ENCODE measurements at regions not wholly inside any gene's neighbourhood (a gene's known extent, or its start where the extent isn't known, plus 50 kb on each side); places are given as distances from the start of the nearest gene placed in this dataset.
"Not testable (repeated sequence)": the region's sequence is repeated elsewhere in the genome, so short reads cannot be mapped to it uniquely, and the experiment has no call there.

- ATAC-seq = no peak
- intact Hi-C loops (cut with micrococcal nuclease; ENCODE audit: unreplicated experiment) (no loop called here), in situ Hi-C loops (cut with HindIII; ENCODE audit: low pct_unique_long_range_greater_than_20kb, low sequenced_read_pairs) (no loop called here)
- no peak overlapping the region for H3K27ac ChIP-seq (ENCODE audit: low read length)
- no peak overlapping the region for H3K4me3 ChIP-seq (ENCODE audit: low read depth in 2 of 2, low read length in 2 of 2)
- ChIA-PET CTCF (interaction anchor here (0.6 kb wide), 1 partner anchor 926 kb away, joined by 6 read pairs; no protein-coding TSS in a partner anchor), POLR2A (no interaction called here)
- H3K4me1 ChIP-seq (ENCODE audit: control insufficient read depth, insufficient read depth, low read length) = no peaks in the 10 kb centered on the region
- TF ChIP-seq, protein P1, sequence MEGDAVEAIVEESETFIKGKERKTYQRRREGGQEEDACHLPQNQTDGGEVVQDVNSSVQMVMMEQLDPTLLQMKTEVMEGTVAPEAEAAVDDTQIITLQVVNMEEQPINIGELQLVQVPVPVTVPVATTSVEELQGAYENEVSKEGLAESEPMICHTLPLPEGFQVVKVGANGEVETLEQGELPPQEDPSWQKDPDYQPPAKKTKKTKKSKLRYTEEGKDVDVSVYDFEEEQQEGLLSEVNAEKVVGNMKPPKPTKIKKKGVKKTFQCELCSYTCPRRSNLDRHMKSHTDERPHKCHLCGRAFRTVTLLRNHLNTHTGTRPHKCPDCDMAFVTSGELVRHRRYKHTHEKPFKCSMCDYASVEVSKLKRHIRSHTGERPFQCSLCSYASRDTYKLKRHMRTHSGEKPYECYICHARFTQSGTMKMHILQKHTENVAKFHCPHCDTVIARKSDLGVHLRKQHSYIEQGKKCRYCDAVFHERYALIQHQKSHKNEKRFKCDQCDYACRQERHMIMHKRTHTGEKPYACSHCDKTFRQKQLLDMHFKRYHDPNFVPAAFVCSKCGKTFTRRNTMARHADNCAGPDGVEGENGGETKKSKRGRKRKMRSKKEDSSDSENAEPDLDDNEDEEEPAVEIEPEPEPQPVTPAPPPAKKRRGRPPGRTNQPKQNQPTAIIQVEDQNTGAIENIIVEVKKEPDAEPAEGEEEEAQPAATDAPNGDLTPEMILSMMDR (IDR thresholded peaks at IDR 0.05) = no peak
- TF ChIP-seq SIN3A (IDR thresholded peaks at IDR 0.05; ENCODE audit: borderline replicate concordance, insufficient read depth, low read depth, low read length) (no peak), TCF7L2 (IDR thresholded peaks at IDR 0.05; ENCODE audit: low read depth, low read length) (no peak), REST (IDR thresholded peaks at IDR 0.05; ENCODE audit: insufficient read depth in 1 of 2, low read depth in 2 of 2, low read length in 1 of 2) (no peak), POLR2AphosphoS5 (IDR thresholded peaks at IDR 0.05; ENCODE audit: low read depth, low read length) (no peak)
- no peaks in the 10 kb centered on the region for H3K27me3 ChIP-seq (ENCODE audit: control insufficient read depth, insufficient read depth, low read length)
- H3K9me3 ChIP-seq (ENCODE audit: control insufficient read depth, insufficient read depth, low read depth, low read length) = no peaks in the 10 kb centered on the region
- BruUV-seq (replicated peaks) = no TSS peak
- no peaks in the 10 kb centered on the region for H3K36me3 ChIP-seq (ENCODE audit: control insufficient read depth, insufficient read depth, low read length)
- DNase-seq (ENCODE audit: low read depth, low spot score) = no peak
Measured at GRCh38 chr10:108957681-108958080, 965.6 kb downstream of the XPNPEP1 start.

GRCh38 chr10:108956149-108956548, 967.2 kb downstream of the XPNPEP1 start:
- no peak for TF ChIP-seq POLR2AphosphoS5 (IDR thresholded peaks at IDR 0.05; ENCODE audit: low read depth, low read length)
- TF ChIP-seq, protein P1 (IDR thresholded peaks at IDR 0.05) = no peak
- no peak for TF ChIP-seq TCF7L2 (IDR thresholded peaks at IDR 0.05; ENCODE audit: low read depth, low read length)
- TF ChIP-seq REST (IDR thresholded peaks at IDR 0.05; ENCODE audit: insufficient read depth in 1 of 2, low read depth in 2 of 2, low read length in 1 of 2) = no peak
- no TSS peak for BruUV-seq (replicated peaks)
- H3K27ac ChIP-seq (ENCODE audit: low read length) = no peak overlapping the region
- no peaks in the 10 kb centered on the region for H3K36me3 ChIP-seq (ENCODE audit: control insufficient read depth, insufficient read depth, low read length)
- intact Hi-C loops (cut with micrococcal nuclease; ENCODE audit: unreplicated experiment) (no loop called here), in situ Hi-C loops (cut with HindIII; ENCODE audit: low pct_unique_long_range_greater_than_20kb, low sequenced_read_pairs) (no loop called here)
- CTCF ChIA-PET = no interaction called here
- ATAC-seq (no peak), DNase-seq (ENCODE audit: low read depth, low spot score) (no peak)
- POLR2A ChIA-PET = no interaction called here
- H3K4me1 ChIP-seq (ENCODE audit: control insufficient read depth, insufficient read depth, low read length) = no peaks in the 10 kb centered on the region
- H3K9me3 ChIP-seq (ENCODE audit: control insufficient read depth, insufficient read depth, low read depth, low read length) = no peaks in the 10 kb centered on the region
- H3K4me3 ChIP-seq (ENCODE audit: low read depth in 2 of 2, low read length in 2 of 2) = no peak overlapping the region
- H3K27me3 ChIP-seq (ENCODE audit: control insufficient read depth, insufficient read depth, low read length) = no peaks in the 10 kb centered on the region

DNA sequence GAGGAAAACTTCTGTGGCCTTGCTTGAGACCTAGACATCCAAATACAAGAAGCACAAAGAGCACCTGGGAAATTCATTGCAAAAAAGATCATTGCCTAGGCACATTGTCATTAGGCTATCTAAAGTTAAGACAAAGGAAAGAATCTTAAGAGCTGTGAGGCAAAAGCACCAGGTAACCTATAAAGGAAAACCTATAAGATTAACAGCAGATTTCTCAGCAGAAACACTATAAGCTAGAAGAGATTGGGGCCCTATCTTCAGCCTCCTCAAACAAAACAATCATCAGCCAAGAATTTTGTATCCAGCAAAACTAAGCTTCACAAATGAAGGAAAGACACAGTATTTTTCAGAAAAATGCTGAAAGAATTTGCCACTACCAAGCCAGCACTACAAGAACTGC, 1003.3 kb downstream of the XPNPEP1 start:
- H3K36me3 ChIP-seq (ENCODE audit: control insufficient read depth, insufficient read depth, low read length); H3K9me3 ChIP-seq (ENCODE audit: control insufficient read depth, insufficient read depth, low read depth, low read length); CTCF ChIA-PET; intact Hi-C loops (cut with micrococcal nuclease; ENCODE audit: unreplicated experiment); H3K27me3 ChIP-seq (ENCODE audit: control insufficient read depth, insufficient read depth, low read length); DNase-seq (ENCODE audit: low read depth, low spot score); H3K4me1 ChIP-seq (ENCODE audit: control insufficient read depth, insufficient read depth, low read length); H3K4me3 ChIP-seq (ENCODE audit: low read depth in 2 of 2, low read length in 2 of 2); ATAC-seq; BruUV-seq (replicated peaks); H3K27ac ChIP-seq (ENCODE audit: low read length); POLR2A ChIA-PET; in situ Hi-C loops (cut with HindIII; ENCODE audit: low pct_unique_long_range_greater_than_20kb, low sequenced_read_pairs): not testable (repeated sequence)

All from Panc1 (cell line).